ENCODE measurements at regions not wholly inside any gene's neighbourhood (a gene's known extent, or its start where the extent isn't known, plus 50 kb on each side); places are given as distances from the start of the nearest gene placed in this dataset.

- Histone ChIP-seq H4K20me1 (ENCODE audit: insufficient read depth, low read length) (no peaks in the 10 kb centered on the region), H3K4me3 (ENCODE audit: low read length) (no peak overlapping the region), H3K4me1 (ENCODE audit: low read length) (no peaks in the 10 kb centered on the region), H3K4me2 (ENCODE audit: low read length) (no peak overlapping the region), H3K9me3 (ENCODE audit: insufficient read depth, low read length) (no peaks in the 10 kb centered on the region), H3K27ac (ENCODE audit: low read length) (no peak overlapping the region), H2AFZ (ENCODE audit: low read depth, low read length) (no peak overlapping the region), H3K9ac (ENCODE audit: low read length) (no peak overlapping the region), H3K36me3 (replicated peaks; ENCODE audit: low read depth, low read length) (no peaks in the 10 kb centered on the region), H3K79me2 (ENCODE audit: low read length) (no peaks in the 10 kb centered on the region), H3K27me3 (ENCODE audit: low read depth, low read length) (no peaks in the 10 kb centered on the region)
- TF ChIP-seq EZH2phosphoT487 (IDR thresholded peaks at IDR 0.05; ENCODE audit: low read depth): no peak
- TF ChIP-seq, protein P1, sequence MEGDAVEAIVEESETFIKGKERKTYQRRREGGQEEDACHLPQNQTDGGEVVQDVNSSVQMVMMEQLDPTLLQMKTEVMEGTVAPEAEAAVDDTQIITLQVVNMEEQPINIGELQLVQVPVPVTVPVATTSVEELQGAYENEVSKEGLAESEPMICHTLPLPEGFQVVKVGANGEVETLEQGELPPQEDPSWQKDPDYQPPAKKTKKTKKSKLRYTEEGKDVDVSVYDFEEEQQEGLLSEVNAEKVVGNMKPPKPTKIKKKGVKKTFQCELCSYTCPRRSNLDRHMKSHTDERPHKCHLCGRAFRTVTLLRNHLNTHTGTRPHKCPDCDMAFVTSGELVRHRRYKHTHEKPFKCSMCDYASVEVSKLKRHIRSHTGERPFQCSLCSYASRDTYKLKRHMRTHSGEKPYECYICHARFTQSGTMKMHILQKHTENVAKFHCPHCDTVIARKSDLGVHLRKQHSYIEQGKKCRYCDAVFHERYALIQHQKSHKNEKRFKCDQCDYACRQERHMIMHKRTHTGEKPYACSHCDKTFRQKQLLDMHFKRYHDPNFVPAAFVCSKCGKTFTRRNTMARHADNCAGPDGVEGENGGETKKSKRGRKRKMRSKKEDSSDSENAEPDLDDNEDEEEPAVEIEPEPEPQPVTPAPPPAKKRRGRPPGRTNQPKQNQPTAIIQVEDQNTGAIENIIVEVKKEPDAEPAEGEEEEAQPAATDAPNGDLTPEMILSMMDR (IDR thresholded peaks at IDR 0.05; ENCODE audit: low read depth, low read length): no peak
Measured at GRCh38 chr5:33049298-33049697, 338.2 kb downstream of the NPR3 start.

- H3K27ac ChIP-seq (ENCODE audit: low read length): no peak overlapping the region
Measured at GRCh38 chr5:33049842-33050241, 338.7 kb downstream of the NPR3 start.

GRCh38 chr5:33059081-33059480 lies 348.0 kb downstream of the NPR3 start:
- Histone ChIP-seq H3K79me2 (ENCODE audit: low read length) (no peaks in the 10 kb centered on the region), H3K9ac (ENCODE audit: low read length) (no peak overlapping the region), H3K4me1 (ENCODE audit: low read length) (no peaks in the 10 kb centered on the region), H3K36me3 (replicated peaks; ENCODE audit: low read depth, low read length) (no peaks in the 10 kb centered on the region), H3K27ac (ENCODE audit: low read length) (no peak overlapping the region), H2AFZ (ENCODE audit: low read depth, low read length) (no peak overlapping the region), H3K27me3 (ENCODE audit: low read depth, low read length) (no peaks in the 10 kb centered on the region), H3K4me2 (ENCODE audit: low read length) (no peak overlapping the region), H4K20me1 (ENCODE audit: insufficient read depth, low read length) (no peaks in the 10 kb centered on the region), H3K4me3 (ENCODE audit: low read length) (no peak overlapping the region), H3K9me3 (ENCODE audit: insufficient read depth, low read length) (no peaks in the 10 kb centered on the region)
- TF ChIP-seq EZH2phosphoT487 (IDR thresholded peaks at IDR 0.05; ENCODE audit: low read depth): no peak
- TF ChIP-seq, protein P1 (IDR thresholded peaks at IDR 0.05; ENCODE audit: low read depth, low read length): no peak

More at GRCh38 chr5:33049842-33050241, 338.7 kb downstream of the NPR3 start:
- no peak overlapping the region for H3K4me2 ChIP-seq (ENCODE audit: low read length)
- H3K9ac ChIP-seq (ENCODE audit: low read length): no peak overlapping the region
- no peak overlapping the region for H3K4me3 ChIP-seq (ENCODE audit: low read length)
- no peaks in the 10 kb centered on the region for H3K9me3 ChIP-seq (ENCODE audit: insufficient read depth, low read length)
- no peaks in the 10 kb centered on the region for H3K27me3 ChIP-seq (ENCODE audit: low read depth, low read length)
- H3K79me2 ChIP-seq (ENCODE audit: low read length): no peaks in the 10 kb centered on the region
- H3K4me1 ChIP-seq (ENCODE audit: low read length): no peaks in the 10 kb centered on the region
- TF ChIP-seq, protein P1 (IDR thresholded peaks at IDR 0.05; ENCODE audit: low read depth, low read length): no peak
- TF ChIP-seq EZH2phosphoT487 (IDR thresholded peaks at IDR 0.05; ENCODE audit: low read depth): no peak
- no peaks in the 10 kb centered on the region for H4K20me1 ChIP-seq (ENCODE audit: insufficient read depth, low read length)
- H2AFZ ChIP-seq (ENCODE audit: low read depth, low read length): no peak overlapping the region
- no peaks in the 10 kb centered on the region for H3K36me3 ChIP-seq (replicated peaks; ENCODE audit: low read depth, low read length)

- no peaks in the 10 kb centered on the region for H4K20me1 ChIP-seq (ENCODE audit: insufficient read depth, low read length)
- H3K79me2 ChIP-seq (ENCODE audit: low read length): no peaks in the 10 kb centered on the region
- H3K27me3 ChIP-seq (ENCODE audit: low read depth, low read length): no peaks in the 10 kb centered on the region
- no peak overlapping the region for H3K9ac ChIP-seq (ENCODE audit: low read length)
- no peak overlapping the region for H3K4me2 ChIP-seq (ENCODE audit: low read length)
- no peak overlapping the region for H3K27ac ChIP-seq (ENCODE audit: low read length)
- TF ChIP-seq EZH2phosphoT487 (IDR thresholded peaks at IDR 0.05; ENCODE audit: low read depth): no peak
- TF ChIP-seq, protein P1 (IDR thresholded peaks at IDR 0.05; ENCODE audit: low read depth, low read length): no peak
- no peak overlapping the region for H2AFZ ChIP-seq (ENCODE audit: low read depth, low read length)
- no peak overlapping the region for H3K4me3 ChIP-seq (ENCODE audit: low read length)
- no peaks in the 10 kb centered on the region for H3K4me1 ChIP-seq (ENCODE audit: low read length)
- no peaks in the 10 kb centered on the region for H3K36me3 ChIP-seq (replicated peaks; ENCODE audit: low read depth, low read length)
- H3K9me3 ChIP-seq (ENCODE audit: insufficient read depth, low read length): no peaks in the 10 kb centered on the region
Measured at GRCh38 chr5:33065131-33065530, 354.0 kb downstream of the NPR3 start.
